NT2/D1 (cell line): ENCODE measurements at regions not wholly inside any gene's neighbourhood (a gene's known extent, or its start where the extent isn't known, plus 50 kb on each side); places are given as distances from the start of the nearest gene placed in this dataset.

ENCODE experiments used
- DNase-seq: peaks from one replicate; pipeline ENCODE4 v3.0.0-alpha.2; 2011; ENCODE audit warnings: low read depth, low spot score
- H3K27me3 ChIP-seq: 2 replicates; pipeline ENCODE4 v1.6.0; 2011; ENCODE audit warnings: mild to moderate bottlenecking; ENCODE audit not compliant: insufficient read length, insufficient read depth
- H3K36me3 ChIP-seq: 2 replicates; pipeline ENCODE4 v1.6.1; 2011; ENCODE audit warnings: mild to moderate bottlenecking, low read length, mixed read lengths; ENCODE audit not compliant: insufficient read depth, insufficient read length
- H3K4me1 ChIP-seq: 2 replicates; pipeline ENCODE4 v1.5.1; 2011; ENCODE audit not compliant: insufficient read depth, insufficient read length
- H3K4me3 ChIP-seq: 2 replicates; pipeline ENCODE4 v1.5.1; 2011; ENCODE audit warnings: low read depth; ENCODE audit not compliant: insufficient read length
- H3K9ac ChIP-seq: 2 replicates; pipeline ENCODE4 v1.6.0; 2011; ENCODE audit warnings: low read depth; ENCODE audit not compliant: insufficient read length
- H3K9me3 ChIP-seq: 2 replicates; pipeline ENCODE4 v1.5.1; 2011; ENCODE audit warnings: mild to moderate bottlenecking, low read length; ENCODE audit not compliant: insufficient read depth
- SUZ12 ChIP-seq: IDR thresholded peaks from 2 replicates; pipeline ENCODE4 v1.6.1; 2011; ENCODE audit not compliant: insufficient read length, insufficient read depth; ENCODE audit errors: extremely low read depth
- YY1 ChIP-seq: IDR thresholded peaks from 2 replicates; pipeline ENCODE4 v1.6.1; 2011; ENCODE audit not compliant: insufficient read length, insufficient read depth
- ZNF274 ChIP-seq: IDR thresholded peaks from 2 replicates; pipeline ENCODE4 v1.6.1; 2011; ENCODE audit warnings: mild to moderate bottlenecking, low read depth, low read length

- TF ChIP-seq ZNF274 (no peak), YY1 (no peak), SUZ12 (no peak)
- peaks cover 4% of the 10 kb centered on the region for H3K4me1 ChIP-seq
- no peak for DNase-seq
- no peak overlapping the region for H3K4me3 ChIP-seq
- H3K9ac ChIP-seq = no peak overlapping the region
- H3K36me3 ChIP-seq = no peaks in the 10 kb centered on the region
- no peaks in the 10 kb centered on the region for H3K27me3 ChIP-seq
- no peaks in the 10 kb centered on the region for H3K9me3 ChIP-seq
Observed at GRCh38 chr7:41890631-41891274, 187.9 kb upstream of the INHBA start.

- Histone ChIP-seq H3K36me3 (no peaks in the 10 kb centered on the region), H3K4me3 (no peak overlapping the region), H3K27me3 (no peaks in the 10 kb centered on the region), H3K9ac (no peak overlapping the region), H3K4me1 (peaks cover 7% of the 10 kb centered on the region), H3K9me3 (no peaks in the 10 kb centered on the region)
- no peak for DNase-seq
- no peak for TF ChIP-seq ZNF274
- no peak for TF ChIP-seq SUZ12
- TF ChIP-seq YY1 = no peak
Observed at GRCh38 chr7:41889472-41889871, 186.6 kb upstream of the INHBA start.

- Histone ChIP-seq H3K4me3 (no peak overlapping the region), H3K9ac (no peak overlapping the region), H3K36me3 (no peaks in the 10 kb centered on the region), H3K9me3 (no peaks in the 10 kb centered on the region), H3K4me1 (peaks cover 7% of the 10 kb centered on the region), H3K27me3 (no peaks in the 10 kb centered on the region)
- TF ChIP-seq SUZ12 = no peak
- no peak for TF ChIP-seq ZNF274
- TF ChIP-seq YY1 = no peak
- no peak for DNase-seq
Observed at GRCh38 chr7:41889040-41889439, 186.2 kb upstream of the INHBA start.

GRCh38 chr7:41887416-41887815 lies 184.5 kb upstream of the INHBA start:
- Histone ChIP-seq H3K4me3 (no peak overlapping the region), H3K4me1 (peaks cover 7% of the 10 kb centered on the region)

GRCh38 chr7:41886901-41887311 lies 184.0 kb upstream of the INHBA start:
- Histone ChIP-seq H3K36me3 (no peaks in the 10 kb centered on the region), H3K4me3 (no peak overlapping the region), H3K9ac (no peak overlapping the region), H3K27me3 (no peaks in the 10 kb centered on the region), H3K9me3 (no peaks in the 10 kb centered on the region), H3K4me1 (peaks cover 7% of the 10 kb centered on the region)
- DNase-seq = no peak
- no peak for TF ChIP-seq YY1
- TF ChIP-seq SUZ12 = no peak
- TF ChIP-seq ZNF274 = no peak

More at GRCh38 chr7:41887416-41887815, 184.5 kb upstream of the INHBA start:
- no peaks in the 10 kb centered on the region for H3K36me3 ChIP-seq
- TF ChIP-seq SUZ12 (no peak), ZNF274 (no peak), YY1 (no peak)
- no peaks in the 10 kb centered on the region for H3K27me3 ChIP-seq
- no peaks in the 10 kb centered on the region for H3K9me3 ChIP-seq
- no peak overlapping the region for H3K9ac ChIP-seq
- DNase-seq = no peak

- H3K9me3 ChIP-seq = no peaks in the 10 kb centered on the region
- peak; percentile 49 for DNase-seq
- H3K9ac ChIP-seq = no peak overlapping the region
- H3K4me1 ChIP-seq = peaks cover 7% of the 10 kb centered on the region
- no peaks in the 10 kb centered on the region for H3K27me3 ChIP-seq
- no peaks in the 10 kb centered on the region for H3K36me3 ChIP-seq
- no peak overlapping the region for H3K4me3 ChIP-seq
- TF ChIP-seq ZNF274 = no peak
- no peak for TF ChIP-seq SUZ12
- TF ChIP-seq YY1 = no peak
Observed at GRCh38 chr7:41886262-41886900, 183.5 kb upstream of the INHBA start.

- no peak for DNase-seq
- H3K4me1 ChIP-seq = peaks cover 7% of the 10 kb centered on the region
Observed at GRCh38 chr7:41885748-41886147, 182.9 kb upstream of the INHBA start.

More at GRCh38 chr7:41885748-41886147, 182.9 kb upstream of the INHBA start:
- Histone ChIP-seq H3K4me3 (no peak overlapping the region), H3K9ac (no peak overlapping the region), H3K27me3 (no peaks in the 10 kb centered on the region), H3K36me3 (no peaks in the 10 kb centered on the region), H3K9me3 (no peaks in the 10 kb centered on the region)
- TF ChIP-seq YY1 (no peak), ZNF274 (no peak), SUZ12 (no peak)
